ENCODE measurements at regions not wholly inside any gene's neighbourhood (a gene's known extent, or its start where the extent isn't known, plus 50 kb on each side); places are given as distances from the start of the nearest gene placed in this dataset.

DNA sequence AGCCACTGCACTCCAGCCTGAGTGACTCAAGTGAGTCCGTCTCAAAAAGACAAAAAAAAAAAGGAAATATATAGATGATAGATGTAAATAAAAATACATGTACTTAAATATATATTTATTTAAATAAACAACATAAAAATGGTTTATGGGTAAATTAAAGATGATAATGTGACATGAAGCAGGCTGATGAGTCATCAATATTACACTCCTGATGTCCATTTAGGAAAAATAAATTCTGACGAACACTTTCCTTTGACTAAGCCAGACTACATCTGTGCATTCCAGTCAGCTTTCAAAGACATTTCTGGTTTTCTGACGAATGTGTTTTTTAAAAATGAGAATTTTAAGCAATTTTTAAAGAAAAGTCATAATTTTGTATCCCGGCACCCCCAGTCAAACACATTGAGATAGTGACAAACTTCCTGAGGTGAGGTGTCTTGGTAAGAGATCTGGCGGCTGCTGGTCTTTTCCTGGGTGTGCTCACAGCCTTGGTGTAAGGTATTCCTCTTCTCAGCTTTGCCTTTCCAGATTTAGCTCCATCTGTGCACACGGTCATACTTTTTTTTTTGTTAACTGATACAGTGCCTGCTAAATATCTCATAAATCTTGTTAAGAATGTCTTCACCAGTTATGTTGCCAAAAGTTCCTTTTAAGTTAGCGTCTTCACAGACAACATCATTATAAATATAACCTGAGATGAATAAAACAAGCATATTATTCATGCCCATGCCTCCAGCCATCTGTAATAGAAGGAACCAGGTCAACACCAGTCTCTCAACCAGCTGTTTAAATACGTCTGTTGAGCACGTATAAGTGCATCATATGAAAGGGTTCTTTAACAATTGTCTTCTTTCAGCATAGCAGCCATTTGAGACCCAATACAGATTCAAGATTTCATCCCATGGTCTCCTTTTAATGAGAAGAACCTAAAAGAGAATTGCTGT, 214.5 kb upstream of the PLD5 start:
- TF ChIP-seq POLR2AphosphoS2 (IDR thresholded peaks at IDR 0.05; ENCODE audit: low read length) (no peak), ZNF282 (CRISPR knock-in tag; IDR thresholded peaks at IDR 0.05) (no peak), CTCF (IDR thresholded peaks at IDR 0.05 in 2 of 3, conservative IDR thresholded peaks at IDR 0.05 in 1 of 3; ENCODE audit: insufficient read depth in 2 of 3, low read depth in 1 of 3, low read length in 3 of 3) (no peak), ELK1 (CRISPR knock-in tag; IDR thresholded peaks at IDR 0.05) (no peak), EP300 (IDR thresholded peaks at IDR 0.05; ENCODE audit: low read length) (no peak), ZNF583 (CRISPR knock-in tag; IDR thresholded peaks at IDR 0.05) (no peak), RBM34 (IDR thresholded peaks at IDR 0.05; ENCODE audit: borderline replicate concordance, insufficient read depth, low read length) (no peak), TAF1 (IDR thresholded peaks at IDR 0.05; ENCODE audit: control insufficient read depth, extremely low read depth, insufficient read depth, low read length, severe bottlenecking) (no peak), ETV6 (IDR thresholded peaks at IDR 0.05; ENCODE audit: borderline replicate concordance in 1 of 2, low read depth in 2 of 2, low read length in 1 of 2) (no peak), ETV6 (CRISPR knock-in tag; IDR thresholded peaks at IDR 0.05; ENCODE audit: borderline replicate concordance) (no peak)

Data from K562 (cell line).